K562 (cell line): ENCODE measurements at regions not wholly inside any gene's neighbourhood (a gene's known extent, or its start where the extent isn't known, plus 50 kb on each side); places are given as distances from the start of the nearest gene placed in this dataset.

Source experiments
- ATAC-seq: fragments of 200-7000 bp; cut with Tn5 transposase; 3 replicates; pipeline ENCODE4 v1.9.1; 2020; ENCODE audit warnings: moderate library complexity
- BruUV-seq: library from RNA; stranded (reverse); fragments of 400-500 nt; replicated peaks from 2 replicates; lab custom pipeline; 2021; lab: Mats Ljungman, UMichigan
- CTCF ChIA-PET: fragments of 300-600 bp; formaldehyde crosslinking; extraction: SDS; loops from one replicate; lab custom pipeline; 2021; ENCODE audit warnings: low intra/inter-chr PET ratio; lab: Yijun Ruan, JAX
- POLR2A ChIA-PET: fragments of 300-600, 350-650 bp; sonication (Branson Sonifier 250); formaldehyde crosslinking; extraction: SDS; loops from one replicate; lab custom pipeline; 2021; ENCODE audit warnings: antibody characterized with exemption, inconsistent platforms; lab: Yijun Ruan, JAX
- DNase-seq, 4 experiments: peaks; one replicate each; pipeline versions ENCODE4 v3.0.0 to v3.0.0-alpha.2; 2011 to 2018; ENCODE audit warnings: low spot score in 3 of 4, mixed read lengths in 3 of 4; ENCODE audit errors: extremely low read depth in 1 of 4
- FAIRE-seq: peaks from 2 replicates; lab custom pipeline; 2011; peaks lifted over from hg19 to GRCh38; lab: Jason Lieb, UNC
- H2AFZ ChIP-seq: 2 replicates; pipeline ENCODE4 v1.6.0; 2011; ENCODE audit warnings: low read depth, low read length, control low read depth, inconsistent platforms
- H3K27ac ChIP-seq: fragments of 200-600 bp; 3 replicates; pipeline ENCODE4 v1.8.0; 2011; ENCODE audit warnings: low read depth, mild to moderate bottlenecking, control low read depth, inconsistent platforms, low read length, moderate library complexity, mixed read lengths; ENCODE audit errors: extremely low read depth
- H3K27me3 ChIP-seq, 2 experiments: fragments of 300-600 bp in 1 of 2; 2 replicates in 1 of 2; 3 replicates in 1 of 2; pipeline versions ENCODE4 v1.6.0 to v1.8.0; 2011; ENCODE audit warnings: inconsistent platforms in 2 of 2, low read length in 2 of 2, mild to moderate bottlenecking in 1 of 2, mixed read lengths in 1 of 2, moderate library complexity in 1 of 2; ENCODE audit not compliant: control insufficient read depth in 2 of 2, insufficient read depth in 2 of 2
- H3K36me3 ChIP-seq: fragments of 300-600 bp; 3 replicates; pipeline ENCODE4 v1.8.0; 2011; ENCODE audit warnings: mild to moderate bottlenecking, low read length, inconsistent platforms; ENCODE audit not compliant: control insufficient read depth, insufficient read depth
- H3K4me1 ChIP-seq, 2 experiments: fragments of 200-600 bp in 1 of 2; replicated peaks in 1 of 2; 2 replicates in 1 of 2; 3 replicates in 1 of 2; pipeline versions ENCODE4 v1.5.1 to v1.8.0; 2011; ENCODE audit warnings: inconsistent platforms in 2 of 2, low read length in 2 of 2, mild to moderate bottlenecking in 1 of 2, mixed read lengths in 1 of 2, moderate library complexity in 1 of 2; ENCODE audit not compliant: control insufficient read depth in 2 of 2, insufficient read depth in 2 of 2
- H3K4me2 ChIP-seq: 2 replicates; pipeline ENCODE4 v1.6.1; 2011; ENCODE audit warnings: low read length, control low read depth, inconsistent platforms, mixed read lengths; ENCODE audit not compliant: insufficient read depth
- H3K4me3 ChIP-seq: fragments of 200-600 bp; sonication (generic), shearing (Covaris generic); 2 replicates; pipeline ENCODE4 v1.5.1; 2016; ENCODE audit warnings: control low read depth, inconsistent platforms
- H3K79me2 ChIP-seq: fragments of 200-600 bp; 3 replicates; pipeline ENCODE4 v1.8.0; 2011; ENCODE audit warnings: low read length, inconsistent platforms; ENCODE audit not compliant: control insufficient read depth, insufficient read depth
- H3K9ac ChIP-seq, 2 experiments: 2 replicates each; pipeline versions ENCODE4 v1.6.0 to v1.6.1; 2011; ENCODE audit warnings: low read depth in 2 of 2, low read length in 2 of 2, control low read depth in 1 of 2, inconsistent platforms in 1 of 2, mild to moderate bottlenecking in 1 of 2, mixed read lengths in 1 of 2; ENCODE audit not compliant: insufficient read depth in 1 of 2
- H3K9me1 ChIP-seq: one replicate; pipeline ENCODE4 v1.6.0; 2011; ENCODE audit warnings: inconsistent platforms, mild to moderate bottlenecking, low read length, moderate library complexity; ENCODE audit not compliant: control insufficient read depth, insufficient read depth
- H3K9me3 ChIP-seq: replicated peaks from 2 replicates; pipeline ENCODE4 v1.5.1; 2011; ENCODE audit warnings: low read depth, low read length, inconsistent platforms; ENCODE audit not compliant: control insufficient read depth, insufficient read depth
- H4K20me1 ChIP-seq: replicated peaks from 2 replicates; pipeline ENCODE4 v1.6.1; 2011; ENCODE audit warnings: low read length, inconsistent platforms, mixed read lengths; ENCODE audit not compliant: control insufficient read depth, insufficient read depth
- BRD9 ChIP-seq: fragments of 450-650 bp; IDR thresholded peaks from 2 replicates; pipeline ENCODE4 v1.6.1; 2018; ENCODE audit warnings: low read depth; ENCODE audit not compliant: partially characterized antibody
- CUX1 ChIP-seq: fragments of 200-800 bp; sonication (Bioruptor generic); IDR thresholded peaks from 2 replicates; pipeline ENCODE4 v1.6.1; 2016; ENCODE audit warnings: missing genetic modification characterization, missing compliant biosample characterization
- MEF2A ChIP-seq: IDR thresholded peaks from 2 replicates; pipeline ENCODE4 v1.6.1; 2011; ENCODE audit warnings: low read depth, mild to moderate bottlenecking, low read length, moderate library complexity; ENCODE audit not compliant: control insufficient read depth
- RBM22 ChIP-seq: fragments of 200-400 bp; formaldehyde crosslinking; IDR thresholded peaks from 2 replicates; pipeline ENCODE4 v1.6.1; 2018; ENCODE audit warnings: low read length, low read depth; ENCODE audit not compliant: poor library complexity, severe bottlenecking
- ZKSCAN1 ChIP-seq: fragments of 150-350 bp; IDR thresholded peaks from 2 replicates; pipeline ENCODE4 v1.6.1; 2016; ENCODE audit warnings: low read depth, low read length
- ZNF212 ChIP-seq: fragments of 450-650 bp; formaldehyde crosslinking; IDR thresholded peaks from 2 replicates; pipeline ENCODE4 v1.4.0; 2020; ENCODE audit warnings: mild to moderate bottlenecking
- ZNF512 ChIP-seq: IDR thresholded peaks from 2 replicates; pipeline ENCODE4 v1.6.1; 2016; ENCODE audit warnings: missing genetic modification characterization, missing compliant biosample characterization
- ZNF583 ChIP-seq: fragments of 250-450 bp; sonication (Bioruptor Pico); IDR thresholded peaks from 2 replicates; pipeline ENCODE4 v1.4.0; 2020
- WGBS: fragments of 100-300 bp; shearing (Covaris generic); methylation state at CpG from one replicate; pipeline ENCODE4 v1.1.6; 2016; ENCODE audit warnings: low coverage, mixed read lengths; ENCODE audit not compliant: insufficient coverage; ENCODE audit errors: missing lambda C conversion rate; 5-methylcytosine and 5-hydroxymethylcytosine counted together
- in situ Hi-C: fragments of 300-500 bp; cut with MboI; formaldehyde crosslinking; loops from 4 replicates; pipeline ENCODE4 v1.15.0; 2018; ENCODE audit warnings: inconsistent platforms, mixed read lengths
- intact Hi-C: fragments of 100-400 bp; cut with micrococcal nuclease; formaldehyde crosslinking; loops from 2 replicates; pipeline ENCODE4 v1.14.2; 2022

- Histone ChIP-seq H3K4me1 (no peaks in the 10 kb centered on the region), H3K9me1 (no peaks in the 10 kb centered on the region), H3K9me3 (no peaks in the 10 kb centered on the region), H3K9ac (no peak overlapping the region), H3K4me3 (no peak overlapping the region), H4K20me1 (no peaks in the 10 kb centered on the region; the same call in 1 of the 2 replicates), H2AFZ (no peak overlapping the region), H3K4me2 (no peak overlapping the region), H3K36me3 (no peaks in the 10 kb centered on the region), H3K27ac (no peak overlapping the region), H3K27me3 (peaks cover 0 to 19% of the 10 kb centered on the region in 2 experiments; a peak in 3 of 5 replicates), H3K79me2 (no peaks in the 10 kb centered on the region)
- no peak for FAIRE-seq
- no peak for DNase-seq
- BruUV-seq = no TSS peak
- no peak for TF ChIP-seq MEF2A
- TF ChIP-seq ZNF583 (CRISPR knock-in tag) = no peak
- ChIA-PET CTCF (no interaction called here), POLR2A (no interaction called here)
- in situ Hi-C loops = no loop called here
- ATAC-seq = no peak
- intact Hi-C loops = no loop called here
Measured at GRCh38 chr10:78687626-78688025, 381.1 kb upstream of the ZMIZ1 start.

- no peak for DNase-seq
- no peak overlapping the region for H2AFZ ChIP-seq
- H3K27me3 ChIP-seq = peaks cover 0 to 16% of the 10 kb centered on the region in 2 experiments; a peak in 3 of 5 replicates
- no peak overlapping the region for H3K4me3 ChIP-seq
- no peaks in the 10 kb centered on the region for H3K36me3 ChIP-seq
- H3K4me2 ChIP-seq = no peak overlapping the region
- ChIA-PET POLR2A (no interaction called here), CTCF (no interaction called here)
- BruUV-seq = no TSS peak
- H3K79me2 ChIP-seq = no peaks in the 10 kb centered on the region
- intact Hi-C loops = no loop called here
- no peak overlapping the region for H3K27ac ChIP-seq
- no peaks in the 10 kb centered on the region for H3K9me1 ChIP-seq
- no peak overlapping the region for H3K9ac ChIP-seq
- no peak for FAIRE-seq
- no peaks in the 10 kb centered on the region; the same call in 1 of the 2 replicates for H4K20me1 ChIP-seq
- no peak for ATAC-seq
- in situ Hi-C loops = no loop called here
- WGBS = 0% methylated on average over 6 of the region's 6 CpGs
- H3K9me3 ChIP-seq = no peaks in the 10 kb centered on the region
- no peak for TF ChIP-seq BRD9
- no peak for TF ChIP-seq ZNF512 (tag)
- no peak for TF ChIP-seq ZNF212 (CRISPR knock-in tag)
- no peak for TF ChIP-seq CUX1
- no peak for TF ChIP-seq ZKSCAN1
- TF ChIP-seq RBM22 = no peak
- H3K4me1 ChIP-seq = no peaks in the 10 kb centered on the region
Measured at GRCh38 chr10:78688230-78688900, 380.4 kb upstream of the ZMIZ1 start.
